Naive thymus-derived CD4-positive, alpha-beta T cell (primary cell): ENCODE measurements at regions not wholly inside any gene's neighbourhood (a gene's known extent, or its start where the extent isn't known, plus 50 kb on each side); places are given as distances from the start of the nearest gene placed in this dataset.
A peak's percentile ranks its signal among the peaks of the same experiment; 100 is the strongest.

Experiments used
- ATAC-seq: fragments of 150-1000 bp; cut with Tn5 transposase; 2 replicates; pipeline ENCODE4 v1.10.0; 2021; ENCODE audit warnings: mild to moderate bottlenecking, moderate library complexity
- CTCF ChIA-PET: fragments of 350-600 bp; sonication (Branson Sonifier 250); formaldehyde crosslinking; loops from one replicate; lab custom pipeline; 2021; ENCODE audit warnings: antibody characterized with exemption; lab: Charles Lee
- POLR2A ChIA-PET: fragments of 350-600 bp; sonication (Branson Sonifier 250); formaldehyde crosslinking; loops from one replicate; lab custom pipeline; 2021; ENCODE audit warnings: antibody characterized with exemption, inconsistent platforms; lab: Charles Lee
- DNase-seq, 9 donors: peaks; one replicate each; pipeline versions ENCODE4 v3.0.0 to v3.0.0-alpha.2; 2020 to 2022; ENCODE audit warnings: mixed read lengths in 1 of 9
- H3K27ac ChIP-seq: one replicate; pipeline ENCODE4 v1.7.0; 2013; ENCODE audit warnings: mild to moderate bottlenecking, low read depth, low read length, moderate library complexity
- H3K27me3 ChIP-seq, 2 donors: one replicate each; pipeline ENCODE4 v1.7.0; 2013; ENCODE audit warnings: low read length in 2 of 2, mild to moderate bottlenecking in 2 of 2, moderate library complexity in 2 of 2; ENCODE audit not compliant: control insufficient read depth in 2 of 2, insufficient read depth in 2 of 2
- H3K36me3 ChIP-seq, 3 experiments: 1 replicate in 2 of 3; 2 replicates in 1 of 3; pipeline ENCODE4 v1.7.0; 2013; ENCODE audit warnings: low read length in 3 of 3, mild to moderate bottlenecking in 3 of 3, moderate library complexity in 1 of 3; ENCODE audit not compliant: insufficient read depth in 3 of 3, control insufficient read depth in 2 of 3
- H3K4me1 ChIP-seq, 2 donors: one replicate each; pipeline ENCODE4 v1.7.0; 2013; ENCODE audit warnings: low read length in 2 of 2, mild to moderate bottlenecking in 2 of 2, moderate library complexity in 1 of 2; ENCODE audit not compliant: control insufficient read depth in 2 of 2, insufficient read depth in 2 of 2
- H3K4me3 ChIP-seq: 2 replicates; pipeline ENCODE4 v1.7.0; 2013; ENCODE audit warnings: mild to moderate bottlenecking, low read length
- H3K9me3 ChIP-seq, 3 experiments: 1 replicate in 2 of 3; 2 replicates in 1 of 3; pipeline ENCODE4 v1.7.0; 2013; ENCODE audit warnings: low read length in 3 of 3; ENCODE audit not compliant: control insufficient read depth in 2 of 3
- H3K27ac Mint-ChIP-seq, 9 donors: one replicate each; pipeline ENCODE4 v1.8.0; 2020 to 2022; ENCODE audit warnings: mixed read lengths in 9 of 9, mild to moderate bottlenecking in 8 of 9, moderate library complexity in 5 of 9, inconsistent platforms in 2 of 9
- H3K27me3 Mint-ChIP-seq, 5 donors: one replicate each; pipeline ENCODE4 v1.8.0; 2021 to 2022; ENCODE audit warnings: mixed read lengths in 5 of 5, mild to moderate bottlenecking in 1 of 5
- H3K36me3 Mint-ChIP-seq, 5 donors: one replicate each; pipeline ENCODE4 v1.8.0; 2020 to 2022; ENCODE audit warnings: mixed read lengths in 5 of 5, mild to moderate bottlenecking in 3 of 5, inconsistent platforms in 1 of 5
- H3K4me1 Mint-ChIP-seq, 7 donors: one replicate each; pipeline ENCODE4 v1.8.0; 2020 to 2022; ENCODE audit warnings: mixed read lengths in 7 of 7, mild to moderate bottlenecking in 3 of 7, inconsistent platforms in 1 of 7
- H3K4me3 Mint-ChIP-seq, 10 donors: one replicate each; pipeline ENCODE4 v1.8.0; 2020 to 2022; ENCODE audit warnings: mild to moderate bottlenecking in 10 of 10, mixed read lengths in 10 of 10, moderate library complexity in 6 of 10, inconsistent platforms in 2 of 10
- H3K9me3 Mint-ChIP-seq, 11 donors: one replicate each; pipeline ENCODE4 v1.8.0; 2020 to 2022; ENCODE audit warnings: mixed read lengths in 11 of 11, mild to moderate bottlenecking in 4 of 11, inconsistent platforms in 1 of 11, moderate library complexity in 1 of 11
- intact Hi-C, 2 donors: fragments of 100-400 bp; cut with micrococcal nuclease; formaldehyde crosslinking; loops; one replicate each; pipeline ENCODE4 v1.15.1; 2023

- H3K36me3 Mint-ChIP-seq = no peaks in the 10 kb centered on the region
- no peaks in the 10 kb centered on the region for H3K9me3 Mint-ChIP-seq
- Histone ChIP-seq H3K4me1 (peaks cover 0 to 13% of the 10 kb centered on the region in 2 donors), H3K27me3 (no peaks in the 10 kb centered on the region), H3K9me3 (no peaks in the 10 kb centered on the region), H3K36me3 (no peaks in the 10 kb centered on the region), H3K27ac (peak overlapping the region; percentile 31), H3K4me3 (no peak overlapping the region)
- H3K27me3 Mint-ChIP-seq = peaks cover 0 to 18% (median 5%) of the 10 kb centered on the region in 5 donors
- DNase-seq (no peak), ATAC-seq (no peak)
- peak overlapping the region in 5 of 10 donors; percentile 79 to 97 (median 89) for H3K4me3 Mint-ChIP-seq
- peaks cover 12 to 33% (median 27%) of the 10 kb centered on the region in 7 donors for H3K4me1 Mint-ChIP-seq
- intact Hi-C loops = no loop called here
- ChIA-PET POLR2A (interaction anchor here (0.6 to 2.0 kb wide), 4 partner anchors 26 to 322 kb away, joined by 3 to 8 read pairs (median 4); no protein-coding TSS in a partner anchor), CTCF (interaction anchor here (1.1 to 1.6 kb wide), 4 partner anchors 24 to 52 kb away, joined by 3 to 8 read pairs (median 6); no protein-coding TSS in a partner anchor)
- peak overlapping the region in 5 of 9 donors; percentile 45 to 95 (median 90) for H3K27ac Mint-ChIP-seq
These were observed 221.7 kb upstream of the CIBAR2 start for GRCh38 chr16:85333744-85334640.

DNA sequence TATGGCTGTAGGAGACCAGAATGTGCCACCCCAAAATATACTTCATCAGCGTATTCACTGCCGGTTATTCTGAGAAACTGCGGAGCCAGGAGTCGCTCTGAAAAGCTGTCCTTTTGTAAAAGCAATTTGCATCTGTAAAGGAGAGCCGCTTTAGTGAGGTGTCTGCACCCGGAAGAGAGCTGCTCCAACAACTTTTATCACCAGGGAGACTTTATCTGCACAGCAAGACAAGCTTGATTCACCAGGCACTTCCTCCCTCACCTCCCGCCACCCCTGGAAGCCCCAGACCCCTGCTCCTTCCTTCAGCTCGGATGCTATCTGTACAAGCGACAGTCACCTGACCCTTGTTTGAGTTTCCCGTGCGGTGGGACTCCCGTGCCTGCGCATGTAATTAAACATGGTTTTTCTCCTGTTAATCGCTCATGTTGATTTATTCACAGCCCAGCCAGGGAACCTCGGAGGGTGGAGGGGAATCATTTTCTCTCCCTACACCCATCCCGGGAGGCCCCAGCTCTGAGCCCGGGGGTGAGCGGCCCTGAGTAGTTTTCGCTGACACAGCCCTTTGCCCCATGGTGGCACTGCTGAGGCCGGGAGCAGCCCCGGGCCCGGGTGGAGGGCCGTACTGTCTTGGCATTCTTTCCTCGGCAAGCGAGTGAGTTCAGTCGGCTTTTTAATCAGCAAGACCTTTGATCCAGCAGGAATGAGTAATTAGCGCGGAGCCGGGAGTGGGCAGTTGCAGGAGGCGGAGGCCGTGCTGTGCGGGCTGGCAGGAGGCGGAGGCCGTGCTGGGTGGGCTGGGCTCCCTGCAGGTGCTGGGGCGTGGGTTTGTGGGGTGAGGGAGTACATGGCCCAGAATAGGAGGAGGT, 222.7 kb upstream of the CIBAR2 start:
- Histone ChIP-seq H3K27me3 (no peaks in the 10 kb centered on the region), H3K36me3 (no peaks in the 10 kb centered on the region), H3K4me1 (peaks cover 0 to 13% of the 10 kb centered on the region in 2 donors), H3K9me3 (no peaks in the 10 kb centered on the region), H3K27ac (peak overlapping the region; percentile 69), H3K4me3 (peak overlapping the region; percentile 51)
- Mint-ChIP-seq H3K27ac (peak overlapping the region in 8 of 9 donors; percentile 80 to 95 (median 90)), H3K27me3 (peaks cover 0 to 16% (median 5%) of the 10 kb centered on the region in 5 donors), H3K4me1 (peaks cover 12 to 33% (median 25%) of the 10 kb centered on the region in 7 donors), H3K4me3 (peak overlapping the region; percentile 45 to 97 (median 86)), H3K36me3 (no peaks in the 10 kb centered on the region), H3K9me3 (peaks cover 0 to 2% (median 0%) of the 10 kb centered on the region in 11 donors)
- ATAC-seq (peak; percentile 71), DNase-seq (peak in 8 of 9 donors; percentile 14 to 55 (median 40))
- ChIA-PET CTCF (interaction anchor here (0.6 to 1.6 kb wide), 6 partner anchors 25 to 52 kb away, joined by 3 to 8 read pairs (median 5); no protein-coding TSS in a partner anchor), POLR2A (interaction anchor here (0.6 to 2.0 kb wide), 5 partner anchors 25 to 323 kb away, joined by 3 to 8 read pairs (median 4); no protein-coding TSS in a partner anchor)
- intact Hi-C loops = no loop called here

DNA sequence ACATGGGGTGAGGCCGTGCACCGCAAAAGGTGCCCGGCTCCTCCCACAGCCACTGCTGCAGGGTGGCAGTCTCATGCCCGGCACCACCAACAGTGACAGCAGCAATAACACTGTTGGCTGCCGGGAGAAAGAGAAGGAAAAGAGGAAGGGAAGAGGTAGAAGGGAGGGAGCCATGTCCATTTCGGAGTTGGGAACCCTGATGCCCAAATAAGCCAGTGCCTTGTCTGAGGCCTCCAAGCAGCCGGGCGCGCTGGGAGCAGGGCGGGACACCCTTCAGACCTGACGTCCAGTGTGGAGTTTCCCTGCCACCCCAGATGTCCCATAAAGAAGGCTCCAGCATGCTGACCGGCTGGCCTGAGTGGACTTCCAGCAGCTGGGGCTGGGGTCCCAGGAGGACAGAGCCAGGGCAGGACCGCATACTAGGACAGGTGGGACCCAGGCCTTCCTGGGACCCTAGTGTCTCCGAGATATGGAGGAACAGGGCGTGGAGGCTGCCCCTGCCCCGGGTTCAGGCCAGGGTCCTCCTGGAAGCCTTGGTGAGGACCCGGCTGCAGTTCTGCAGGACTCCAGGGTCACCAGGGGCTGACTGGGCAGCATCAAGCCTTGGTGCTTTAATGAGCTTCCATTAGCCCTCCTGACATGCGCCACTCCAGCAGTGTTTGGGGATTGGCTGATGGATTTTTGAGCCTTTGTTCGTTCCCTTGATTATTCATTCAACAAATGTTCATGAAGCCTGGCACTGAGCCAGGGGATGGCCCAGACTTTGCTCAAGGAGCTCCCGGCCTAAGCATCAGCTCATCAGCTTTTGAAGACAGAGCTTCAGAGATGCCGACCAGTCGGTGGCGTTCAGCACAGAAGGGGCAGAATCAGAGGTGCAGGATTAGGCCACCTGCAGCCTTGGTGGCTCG, 223.6 kb upstream of the CIBAR2 start:
- Histone ChIP-seq H3K4me3 (peak overlapping the region; percentile 51), H3K36me3 (no peaks in the 10 kb centered on the region), H3K27ac (peak overlapping the region; percentile 69), H3K4me1 (peaks cover 0 to 13% of the 10 kb centered on the region in 2 donors), H3K9me3 (no peaks in the 10 kb centered on the region), H3K27me3 (no peaks in the 10 kb centered on the region)
- Mint-ChIP-seq H3K9me3 (peaks cover 0 to 2% (median 0%) of the 10 kb centered on the region in 11 donors), H3K4me3 (peak overlapping the region in 9 of 10 donors; percentile 79 to 97 (median 88)), H3K27ac (peak overlapping the region in 8 of 9 donors; percentile 80 to 95 (median 90)), H3K4me1 (peaks cover 10 to 25% (median 16%) of the 10 kb centered on the region in 7 donors), H3K36me3 (no peaks in the 10 kb centered on the region), H3K27me3 (peaks cover 0 to 11% (median 1%) of the 10 kb centered on the region in 5 donors)
- ChIA-PET POLR2A (no interaction called here), CTCF (interaction anchor here (1.0 to 1.1 kb wide), 2 partner anchors 31 to 51 kb away, joined by 3 read pairs; no protein-coding TSS in a partner anchor)
- intact Hi-C loops = no loop called here
- DNase-seq (no peak), ATAC-seq (no peak)

- no peaks in the 10 kb centered on the region for H3K9me3 ChIP-seq
- ChIA-PET POLR2A (no interaction called here), CTCF (interaction anchor here (1.1 kb wide), 1 partner anchor 34 kb away, joined by 3 read pairs; no protein-coding TSS in a partner anchor)
- no peak for DNase-seq
- Mint-ChIP-seq H3K4me3 (no peak overlapping the region), H3K27ac (peak overlapping the region in 2 of 9 donors; percentile 17 to 34), H3K4me1 (peaks cover 10 to 24% (median 15%) of the 10 kb centered on the region in 7 donors), H3K36me3 (no peaks in the 10 kb centered on the region), H3K27me3 (peaks cover 0 to 10% (median 0%) of the 10 kb centered on the region in 5 donors), H3K9me3 (peaks cover 0 to 2% (median 0%) of the 10 kb centered on the region in 11 donors)
- no peaks in the 10 kb centered on the region for H3K27me3 ChIP-seq
- intact Hi-C loops = no loop called here
- H3K4me1 ChIP-seq = peaks cover 0 to 13% of the 10 kb centered on the region in 2 donors
- H3K36me3 ChIP-seq = no peaks in the 10 kb centered on the region
- ATAC-seq = no peak
- no peak overlapping the region for H3K27ac ChIP-seq
- H3K4me3 ChIP-seq = no peak overlapping the region
These were observed 225.8 kb upstream of the CIBAR2 start for GRCh38 chr16:85337910-85338637.

GRCh38 chr16:85338638-85338982, 226.3 kb upstream of the CIBAR2 start:
- Mint-ChIP-seq H3K27me3 (peaks cover 0 to 10% (median 0%) of the 10 kb centered on the region in 5 donors), H3K4me3 (no peak overlapping the region), H3K27ac (no peak overlapping the region), H3K9me3 (peaks cover 0 to 2% (median 0%) of the 10 kb centered on the region in 11 donors), H3K36me3 (no peaks in the 10 kb centered on the region), H3K4me1 (peaks cover 10 to 24% (median 15%) of the 10 kb centered on the region in 7 donors)
- ChIA-PET CTCF (interaction anchor here (1.1 kb wide), 1 partner anchor 34 kb away, joined by 3 read pairs; no protein-coding TSS in a partner anchor), POLR2A (no interaction called here)
- Histone ChIP-seq H3K4me1 (peaks cover 0 to 13% of the 10 kb centered on the region in 2 donors), H3K36me3 (no peaks in the 10 kb centered on the region), H3K27me3 (no peaks in the 10 kb centered on the region), H3K9me3 (no peaks in the 10 kb centered on the region), H3K4me3 (no peak overlapping the region), H3K27ac (no peak overlapping the region)
- intact Hi-C loops = no loop called here
- DNase-seq (no peak), ATAC-seq (no peak)
